Kidney epithelial cell (primary cell): ENCODE measurements at regions not wholly inside any gene's neighbourhood (a gene's known extent, or its start where the extent isn't known, plus 50 kb on each side); places are given as distances from the start of the nearest gene placed in this dataset.

Experiments used
- DNase-seq: peaks from one replicate; pipeline ENCODE4 v3.0.0-alpha.2; 2010; ENCODE audit warnings: low read depth
- H3K27me3 ChIP-seq: 2 replicates; pipeline ENCODE4 v1.6.0; 2011; ENCODE audit warnings: low read length; ENCODE audit not compliant: control insufficient read depth, insufficient read depth
- H3K36me3 ChIP-seq: 2 replicates; pipeline ENCODE4 v1.5.1; 2011; ENCODE audit warnings: low read length; ENCODE audit not compliant: control insufficient read depth, insufficient read depth
- H3K4me3 ChIP-seq: 2 replicates; pipeline ENCODE4 v1.5.1; 2011; ENCODE audit warnings: low read depth, mild to moderate bottlenecking, control low read depth, low read length
- TF ChIP-seq, protein P1 (sequence below): IDR thresholded peaks from 2 replicates; pipeline ENCODE4 v1.5.1; 2011; ENCODE audit warnings: mild to moderate bottlenecking, moderate library complexity, low read length, control low read depth, inconsistent platforms; ENCODE audit not compliant: insufficient read depth, poor library complexity, severe bottlenecking

DNA sequence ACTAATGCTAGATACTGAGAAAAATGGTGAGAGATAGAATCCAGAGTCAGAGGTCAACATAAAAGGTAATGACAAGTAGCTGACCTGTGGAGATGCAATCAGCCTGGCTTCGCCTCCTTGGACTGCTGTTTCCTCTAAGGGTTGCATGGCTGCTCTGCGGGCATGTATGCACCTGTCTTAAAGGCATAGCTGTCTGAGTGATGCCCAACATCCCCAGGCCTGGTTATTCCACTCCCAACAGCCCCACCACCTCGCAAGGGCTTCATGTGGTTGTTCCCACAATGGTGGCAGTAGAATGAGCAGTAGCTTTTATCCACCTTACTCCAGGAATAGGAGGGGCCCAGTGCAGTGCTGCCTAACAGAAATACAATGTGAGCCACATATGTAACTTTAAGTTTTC, 69.7 kb upstream of the ALK start:
- Histone ChIP-seq H3K4me3 (no peak overlapping the region), H3K36me3 (no peaks in the 10 kb centered on the region), H3K27me3 (no peaks in the 10 kb centered on the region)
- DNase-seq, result no peak
- TF ChIP-seq, protein P1, sequence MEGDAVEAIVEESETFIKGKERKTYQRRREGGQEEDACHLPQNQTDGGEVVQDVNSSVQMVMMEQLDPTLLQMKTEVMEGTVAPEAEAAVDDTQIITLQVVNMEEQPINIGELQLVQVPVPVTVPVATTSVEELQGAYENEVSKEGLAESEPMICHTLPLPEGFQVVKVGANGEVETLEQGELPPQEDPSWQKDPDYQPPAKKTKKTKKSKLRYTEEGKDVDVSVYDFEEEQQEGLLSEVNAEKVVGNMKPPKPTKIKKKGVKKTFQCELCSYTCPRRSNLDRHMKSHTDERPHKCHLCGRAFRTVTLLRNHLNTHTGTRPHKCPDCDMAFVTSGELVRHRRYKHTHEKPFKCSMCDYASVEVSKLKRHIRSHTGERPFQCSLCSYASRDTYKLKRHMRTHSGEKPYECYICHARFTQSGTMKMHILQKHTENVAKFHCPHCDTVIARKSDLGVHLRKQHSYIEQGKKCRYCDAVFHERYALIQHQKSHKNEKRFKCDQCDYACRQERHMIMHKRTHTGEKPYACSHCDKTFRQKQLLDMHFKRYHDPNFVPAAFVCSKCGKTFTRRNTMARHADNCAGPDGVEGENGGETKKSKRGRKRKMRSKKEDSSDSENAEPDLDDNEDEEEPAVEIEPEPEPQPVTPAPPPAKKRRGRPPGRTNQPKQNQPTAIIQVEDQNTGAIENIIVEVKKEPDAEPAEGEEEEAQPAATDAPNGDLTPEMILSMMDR, result no peak

DNA sequence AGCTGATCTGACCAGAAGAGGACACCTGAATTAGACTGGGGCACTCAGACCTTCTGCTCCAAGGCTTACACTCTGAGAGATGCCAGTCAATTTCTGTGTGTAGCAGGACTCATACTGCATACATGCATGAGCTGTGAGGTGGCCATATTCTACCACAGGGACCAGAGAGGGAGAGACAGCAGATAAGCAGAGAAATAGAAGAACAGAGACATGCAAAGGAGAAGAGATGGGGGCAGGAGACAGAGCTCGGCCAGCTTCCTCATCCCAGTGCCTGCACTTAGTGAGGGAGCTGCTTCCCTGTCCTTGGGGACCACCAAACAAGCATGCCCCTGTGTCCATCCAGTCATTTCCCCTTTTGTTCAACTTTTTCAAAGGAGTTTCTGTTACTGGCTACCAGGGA, 73.9 kb upstream of the ALK start:
- H3K36me3 ChIP-seq, result no peaks in the 10 kb centered on the region
- H3K4me3 ChIP-seq, result no peak overlapping the region
- H3K27me3 ChIP-seq, result no peaks in the 10 kb centered on the region
- TF ChIP-seq, protein P1, result no peak
- no peak for DNase-seq

DNA sequence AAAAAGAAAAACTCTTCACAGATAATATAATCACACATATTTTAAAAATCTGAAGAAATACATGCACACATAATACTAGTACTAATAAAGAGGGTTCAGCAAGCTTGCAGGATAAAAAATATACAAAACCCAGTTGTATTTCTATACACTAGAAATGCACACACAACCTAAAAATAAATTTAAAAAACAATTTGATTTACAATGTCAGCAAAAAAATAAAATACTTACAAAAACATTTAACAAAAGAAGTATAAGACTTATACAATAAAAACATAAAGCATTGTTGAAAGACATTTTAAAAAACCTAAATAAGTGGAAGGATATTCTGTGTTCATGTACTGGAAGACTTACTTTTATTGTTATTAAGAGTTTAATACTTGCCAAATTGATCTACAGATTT, 81.7 kb upstream of the ALK start:
- TF ChIP-seq, protein P1, result no peak
- Histone ChIP-seq H3K4me3 (no peak overlapping the region), H3K36me3 (no peaks in the 10 kb centered on the region), H3K27me3 (no peaks in the 10 kb centered on the region)
- DNase-seq, result no peak

DNA sequence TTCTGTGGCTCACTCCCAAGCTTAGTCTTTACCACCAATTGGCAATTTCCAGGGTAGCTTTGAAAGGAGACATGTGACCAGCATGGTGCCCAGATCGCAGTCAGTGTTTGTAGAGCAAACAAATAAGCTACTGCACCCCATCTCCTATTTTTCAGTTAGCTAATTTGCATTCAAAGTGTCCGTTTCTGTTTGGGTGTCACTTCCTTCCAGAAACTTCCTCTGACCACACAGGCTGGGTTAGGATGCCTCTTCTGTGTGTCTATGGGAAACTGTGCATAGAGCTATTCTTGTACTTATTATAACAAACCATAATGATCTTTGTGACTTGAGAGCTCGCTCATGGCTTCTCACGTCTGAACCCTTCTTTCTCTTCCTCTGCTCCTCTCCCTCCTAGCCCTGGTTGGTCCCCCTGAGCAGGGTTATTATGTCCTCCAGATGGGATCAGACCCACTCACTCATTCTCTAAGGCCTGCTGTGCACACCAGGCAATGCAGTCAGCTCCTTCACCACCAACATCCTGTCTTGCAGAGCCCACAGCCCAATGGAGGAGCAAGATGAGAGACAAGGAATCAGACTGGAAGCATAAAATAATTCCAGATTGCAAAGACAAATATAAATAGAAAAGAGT, 101.2 kb upstream of the ALK start:
- DNase-seq, result no peak
- peaks cover 2% of the 10 kb centered on the region for H3K27me3 ChIP-seq
- TF ChIP-seq, protein P1, result no peak
- no peaks in the 10 kb centered on the region for H3K36me3 ChIP-seq
- no peak overlapping the region for H3K4me3 ChIP-seq

DNA sequence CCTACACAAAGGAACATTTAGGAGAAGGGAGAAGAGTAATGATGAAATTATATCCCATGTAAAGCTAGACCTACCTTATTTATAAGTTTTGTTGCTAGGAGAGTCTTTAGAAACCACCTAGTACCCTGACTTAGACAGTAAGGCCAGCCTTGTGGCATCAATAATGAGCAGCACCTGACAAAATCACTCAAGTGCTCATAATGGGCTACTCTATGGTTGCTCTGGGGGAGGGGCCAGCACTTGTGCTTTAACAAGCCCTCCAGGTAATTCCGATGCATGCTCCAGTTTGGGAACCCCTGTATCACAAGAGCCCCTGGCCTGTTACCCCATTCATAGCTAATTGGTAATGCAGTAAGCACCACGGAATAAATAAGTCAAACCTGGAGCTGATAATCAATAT, 102.9 kb upstream of the ALK start:
- TF ChIP-seq, protein P1, result no peak
- DNase-seq, result no peak
- H3K27me3 ChIP-seq, result peaks cover 4% of the 10 kb centered on the region
- no peak overlapping the region for H3K4me3 ChIP-seq
- no peaks in the 10 kb centered on the region for H3K36me3 ChIP-seq
